Thoracic aorta (tissue), 2 donors: ENCODE measurements at regions not wholly inside any gene's neighbourhood (a gene's known extent, or its start where the extent isn't known, plus 50 kb on each side); places are given as distances from the start of the nearest gene placed in this dataset.

Experiments used
- ATAC-seq: fragments of 150-250 bp; one replicate; pipeline ENCODE4 v1.8.0; 2017; ENCODE audit warnings: low read depth; ENCODE audit not compliant: insufficient number of reproducible peaks, low FRiP score
- DNase-seq: peaks from one replicate; pipeline ENCODE4 v3.0.0-alpha.2; 2020; ENCODE audit warnings: low spot score
- H3K27ac ChIP-seq, 2 donors: fragments of 200-600 bp; sonication (generic); 1 replicate in 1 of 2; 2 replicates in 1 of 2; pipeline ENCODE4 v1.5.1; 2016; ENCODE audit warnings: mild to moderate bottlenecking in 2 of 2, moderate library complexity in 2 of 2
- H3K27me3 ChIP-seq: fragments of 200-600 bp; sonication (generic); replicated peaks from 2 replicates; pipeline ENCODE4 v1.6.0; 2016; ENCODE audit warnings: mild to moderate bottlenecking; ENCODE audit not compliant: insufficient read depth
- H3K36me3 ChIP-seq: fragments of 200-600 bp; sonication (generic); one replicate; pipeline ENCODE4 v1.5.1; 2016
- H3K4me1 ChIP-seq, 2 donors: fragments of 200-600 bp; sonication (generic); 1 replicate in 1 of 2; 2 replicates in 1 of 2; pipeline versions ENCODE4 v1.5.1 to v1.6.0; 2016; ENCODE audit warnings: low read depth in 2 of 2, mild to moderate bottlenecking in 1 of 2; ENCODE audit not compliant: control insufficient read depth in 1 of 2
- H3K4me3 ChIP-seq: fragments of 200-600 bp; sonication (generic); 2 replicates; pipeline ENCODE4 v1.5.1; 2016; ENCODE audit warnings: mild to moderate bottlenecking
- H3K9me3 ChIP-seq: fragments of 200-600 bp; sonication (generic); 2 replicates; pipeline ENCODE4 v1.5.1; 2016
- CTCF ChIP-seq: fragments of 200-600 bp; sonication (generic); IDR thresholded peaks from one replicate; pipeline ENCODE4 v1.5.1; 2019; ENCODE audit warnings: antibody characterized with exemption

DNA sequence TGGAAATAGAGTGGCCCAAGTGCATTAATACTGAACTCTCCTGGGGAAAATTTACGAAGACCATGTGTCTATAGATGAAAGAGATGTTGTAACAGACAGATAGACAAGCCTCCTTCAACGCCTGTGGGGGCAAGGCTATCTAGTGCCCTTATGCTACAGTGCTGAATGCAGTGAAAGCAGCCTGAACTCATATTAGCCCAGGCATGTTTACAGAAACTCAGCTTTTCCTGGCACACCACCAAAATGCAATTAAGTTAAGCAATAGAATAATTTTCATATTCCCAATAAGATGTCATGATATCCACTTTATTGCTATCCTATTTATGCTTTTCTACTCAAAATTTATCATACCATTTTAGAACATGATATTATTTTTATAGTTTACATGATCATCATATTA lies 277.0 kb downstream of the DIRAS2 start:
- no peaks in the 10 kb centered on the region for H3K36me3 ChIP-seq
- no peak overlapping the region for H3K4me3 ChIP-seq
- no peaks in the 10 kb centered on the region for H3K27me3 ChIP-seq
- H3K9me3 ChIP-seq: no peaks in the 10 kb centered on the region
- no peak for ATAC-seq
- H3K4me1 ChIP-seq: no peaks in the 10 kb centered on the region
- H3K27ac ChIP-seq: no peak overlapping the region
- no peak for TF ChIP-seq CTCF
- no peak for DNase-seq

GRCh38 chr9:90368241-90368640 lies 274.4 kb downstream of the DIRAS2 start:
- no peak overlapping the region for H3K4me3 ChIP-seq
- no peak for TF ChIP-seq CTCF
- no peak for DNase-seq
- no peaks in the 10 kb centered on the region for H3K9me3 ChIP-seq
- H3K36me3 ChIP-seq: no peaks in the 10 kb centered on the region
- no peak for ATAC-seq
- H3K4me1 ChIP-seq: no peaks in the 10 kb centered on the region
- no peaks in the 10 kb centered on the region for H3K27me3 ChIP-seq
- H3K27ac ChIP-seq: no peak overlapping the region

GRCh38 chr9:90368928-90369327 lies 273.7 kb downstream of the DIRAS2 start:
- DNase-seq: no peak
- no peak for ATAC-seq

DNA sequence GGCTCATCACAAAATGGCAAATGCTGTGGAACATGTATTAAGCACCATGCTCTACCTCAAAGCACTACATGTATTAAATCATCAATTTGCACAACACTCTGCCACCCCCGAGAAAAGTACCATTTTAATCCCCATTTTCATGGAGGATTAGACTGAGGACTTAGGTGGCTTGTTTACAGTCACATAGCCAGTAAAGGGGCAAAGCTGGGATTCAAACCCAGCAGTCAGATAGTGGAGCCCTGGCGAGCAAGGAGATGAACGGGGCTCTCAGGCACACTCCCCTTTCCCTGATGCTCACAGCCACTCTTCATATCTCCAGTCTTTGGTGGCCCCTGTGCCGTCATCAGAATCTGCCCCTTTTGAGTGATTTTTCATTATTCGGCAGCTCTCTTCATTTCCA lies 262.9 kb downstream of the DIRAS2 start:
- ATAC-seq (no peak), DNase-seq (no peak)
- Histone ChIP-seq H3K4me1 (no peaks in the 10 kb centered on the region), H3K36me3 (no peaks in the 10 kb centered on the region), H3K27ac (no peak overlapping the region), H3K27me3 (no peaks in the 10 kb centered on the region), H3K9me3 (no peaks in the 10 kb centered on the region), H3K4me3 (no peak overlapping the region)
- TF ChIP-seq CTCF: no peak

More at GRCh38 chr9:90368928-90369327, 273.7 kb downstream of the DIRAS2 start:
- Histone ChIP-seq H3K36me3 (no peaks in the 10 kb centered on the region), H3K27me3 (no peaks in the 10 kb centered on the region), H3K4me1 (no peaks in the 10 kb centered on the region), H3K27ac (no peak overlapping the region), H3K9me3 (no peaks in the 10 kb centered on the region), H3K4me3 (no peak overlapping the region)
- no peak for TF ChIP-seq CTCF

DNA sequence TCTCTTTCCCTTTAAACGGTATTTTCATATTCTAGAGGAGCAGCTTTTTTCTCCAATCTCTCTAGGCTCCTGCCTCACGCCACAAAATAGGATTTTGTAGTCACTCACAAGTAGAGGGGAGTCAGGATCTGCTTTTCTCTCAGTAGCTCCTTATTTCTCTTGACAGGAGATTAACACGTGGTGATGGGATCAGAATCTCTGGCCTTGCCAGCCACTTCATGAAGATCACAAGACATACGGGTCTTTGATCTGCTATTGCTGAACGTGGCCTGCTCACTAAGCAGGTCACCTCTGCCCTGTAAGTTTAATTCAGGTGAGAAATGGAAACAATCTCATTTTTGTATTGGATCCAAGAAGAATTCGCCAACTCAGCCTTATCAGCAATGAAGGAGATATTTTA lies 257.5 kb downstream of the DIRAS2 start:
- H3K27ac ChIP-seq: no peak overlapping the region
- TF ChIP-seq CTCF: no peak
- no peak overlapping the region for H3K4me3 ChIP-seq
- H3K9me3 ChIP-seq: no peaks in the 10 kb centered on the region
- no peaks in the 10 kb centered on the region for H3K36me3 ChIP-seq
- DNase-seq: no peak
- no peaks in the 10 kb centered on the region for H3K4me1 ChIP-seq
- H3K27me3 ChIP-seq: no peaks in the 10 kb centered on the region
- ATAC-seq: no peak
